ENCODE measurements at regions not wholly inside any gene's neighbourhood (a gene's known extent, or its start where the extent isn't known, plus 50 kb on each side); places are given as distances from the start of the nearest gene placed in this dataset.
"Not testable (repeated sequence)": the region's sequence is repeated elsewhere in the genome, so short reads cannot be mapped to it uniquely, and the experiment has no call there.

- H3K4me3 ChIP-seq; intact Hi-C loops (cut with DNase I); H3K9me3 ChIP-seq; H3K27ac ChIP-seq; H3K27me3 ChIP-seq; H3K4me1 ChIP-seq; DNase-seq; H3K36me3 ChIP-seq: not testable (repeated sequence)
- peak; percentile 34 for ATAC-seq
Measured at GRCh38 chr2:87956613-87957012, 59.7 kb downstream of the RNU2-63P start.

GRCh38 chr2:87949008-87949407 lies 67.3 kb downstream of the RNU2-63P start:
- H3K4me3 ChIP-seq, result not testable (repeated sequence)

DNA sequence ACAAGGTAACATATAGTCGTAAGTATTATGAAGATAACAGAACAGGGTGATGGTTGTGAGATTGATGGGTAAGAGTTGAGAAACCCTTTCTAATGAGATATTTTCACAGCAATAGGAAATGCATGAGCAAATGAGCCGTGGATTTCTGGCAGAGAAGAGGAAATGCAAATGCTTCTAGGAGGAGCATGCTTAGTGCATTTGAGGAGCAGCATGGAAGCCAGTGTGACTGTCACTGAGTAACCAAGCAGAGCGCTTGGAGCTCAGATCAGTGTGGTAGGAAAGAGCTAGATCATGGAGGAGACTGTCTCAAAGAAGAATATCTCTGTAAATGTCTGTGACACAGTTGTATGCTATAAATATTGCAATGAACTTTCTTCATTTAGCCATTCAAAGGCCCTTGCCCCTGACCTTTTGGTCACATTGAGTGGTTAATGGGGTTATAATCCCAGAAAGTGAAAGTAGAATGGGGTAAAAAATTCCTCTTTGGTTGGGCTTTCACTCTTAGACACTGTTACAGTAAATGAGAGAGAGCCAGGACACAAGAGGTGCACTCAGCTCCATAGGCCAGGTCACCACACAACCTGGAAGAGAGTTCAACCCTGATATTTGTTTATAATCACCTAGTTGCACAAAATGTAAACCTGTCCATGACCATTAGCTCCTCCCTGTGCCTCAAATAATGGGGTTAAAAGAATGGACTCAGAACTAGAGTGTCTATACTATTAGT lies 69.5 kb downstream of the RNU2-63P start:
- DNase-seq; H3K36me3 ChIP-seq; ATAC-seq; H3K27me3 ChIP-seq; H3K9me3 ChIP-seq; H3K4me1 ChIP-seq; H3K27ac ChIP-seq; intact Hi-C loops (cut with DNase I); H3K4me3 ChIP-seq: not testable (repeated sequence)

More at GRCh38 chr2:87949008-87949407, 67.3 kb downstream of the RNU2-63P start:
- H3K36me3 ChIP-seq; H3K9me3 ChIP-seq; H3K27me3 ChIP-seq; DNase-seq; H3K4me1 ChIP-seq; ATAC-seq; H3K27ac ChIP-seq; intact Hi-C loops (cut with DNase I): not testable (repeated sequence)

DNA sequence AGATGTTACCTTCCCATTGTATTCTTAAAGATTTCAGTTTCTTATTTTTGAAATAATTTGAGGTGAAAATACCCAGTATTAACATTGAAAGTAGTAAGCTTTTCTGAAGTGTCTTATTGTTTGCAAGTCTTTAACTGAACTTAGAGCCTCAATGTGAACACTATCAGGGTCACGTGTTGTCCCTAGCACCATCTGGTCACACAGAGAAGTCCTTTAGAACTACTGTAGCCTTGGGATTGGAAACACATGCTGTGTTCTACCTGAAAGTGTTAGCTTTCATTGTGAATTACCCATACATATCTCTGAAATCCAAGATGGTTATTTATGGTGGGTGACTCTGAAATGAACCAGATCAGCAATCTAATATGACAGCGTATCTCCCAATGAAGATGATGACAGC lies 77.0 kb downstream of the RNU2-63P start:
- H3K4me3 ChIP-seq; H3K27me3 ChIP-seq; H3K36me3 ChIP-seq; ATAC-seq; H3K4me1 ChIP-seq; DNase-seq; H3K9me3 ChIP-seq; intact Hi-C loops (cut with DNase I); H3K27ac ChIP-seq: not testable (repeated sequence)

DNA sequence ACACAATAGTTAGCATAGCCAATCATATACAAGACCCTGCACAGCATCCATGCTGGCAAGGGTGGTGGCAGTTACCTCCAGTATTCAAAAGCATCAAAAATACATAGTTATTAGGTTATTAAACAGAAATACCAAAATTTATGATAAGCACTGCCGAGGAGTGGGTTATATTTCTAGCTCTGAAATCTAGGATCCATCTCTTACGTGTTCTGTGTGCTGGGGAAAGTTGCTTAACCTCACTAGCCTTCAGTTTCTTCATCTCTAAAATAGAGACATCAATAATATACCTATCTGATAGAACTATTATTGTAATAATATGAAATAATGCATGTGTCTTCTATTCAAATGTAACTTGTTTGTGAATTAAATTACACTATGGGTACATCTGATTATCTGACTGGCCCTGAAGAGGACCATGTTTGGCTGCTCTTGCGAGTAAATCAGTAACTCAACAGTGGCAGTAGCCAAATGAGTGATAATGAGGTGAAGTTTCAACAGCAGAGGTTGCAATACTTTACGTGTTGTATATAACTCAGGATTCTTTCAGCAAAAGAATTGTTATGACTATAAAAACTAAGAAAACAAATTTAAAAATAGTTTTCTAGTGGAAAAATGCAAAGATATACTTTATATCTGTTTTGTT lies 93.5 kb upstream of the RGPD2 start:
- H3K4me1 ChIP-seq; intact Hi-C loops (cut with DNase I); H3K4me3 ChIP-seq; H3K27ac ChIP-seq; H3K9me3 ChIP-seq; ATAC-seq; DNase-seq; H3K36me3 ChIP-seq; H3K27me3 ChIP-seq: not testable (repeated sequence)

- H3K27ac ChIP-seq; H3K27me3 ChIP-seq; DNase-seq; H3K4me3 ChIP-seq; H3K36me3 ChIP-seq; H3K4me1 ChIP-seq; intact Hi-C loops (cut with DNase I); H3K9me3 ChIP-seq; ATAC-seq: not testable (repeated sequence)
Measured at GRCh38 chr2:87917194-87917593, 91.6 kb upstream of the RGPD2 start.

DNA sequence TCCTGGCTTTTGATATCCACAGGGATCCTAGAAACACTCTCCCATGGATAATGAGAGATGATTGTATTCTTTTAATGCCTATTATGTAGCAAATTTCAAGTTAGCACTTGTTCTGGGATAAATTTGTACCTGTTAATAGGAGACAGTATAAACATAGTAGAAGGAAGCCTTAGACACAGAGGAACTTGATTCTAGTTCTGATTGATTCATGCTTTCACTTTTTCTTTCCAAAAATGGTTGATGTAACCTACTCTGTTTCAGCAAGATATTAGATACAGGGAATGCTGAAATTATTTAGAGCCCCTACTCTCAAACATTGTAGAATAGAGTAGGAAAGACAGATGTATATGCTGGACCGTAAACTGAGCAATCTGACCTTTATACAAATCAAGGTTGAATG lies 85.3 kb upstream of the RGPD2 start:
- DNase-seq, H3K36me3 ChIP-seq: not testable (repeated sequence)

GRCh38 chr2:87909042-87909441 lies 83.4 kb upstream of the RGPD2 start:
- H3K27me3 ChIP-seq; intact Hi-C loops (cut with DNase I); H3K9me3 ChIP-seq; H3K4me1 ChIP-seq; ATAC-seq; H3K4me3 ChIP-seq; DNase-seq; H3K36me3 ChIP-seq; H3K27ac ChIP-seq: not testable (repeated sequence)

More for the DNA sequence above, 85.3 kb upstream of the RGPD2 start:
- intact Hi-C loops (cut with DNase I); H3K9me3 ChIP-seq; ATAC-seq; H3K4me3 ChIP-seq; H3K4me1 ChIP-seq; H3K27me3 ChIP-seq; H3K27ac ChIP-seq: not testable (repeated sequence)

- H3K36me3 ChIP-seq; H3K27ac ChIP-seq; H3K4me3 ChIP-seq; intact Hi-C loops (cut with DNase I); H3K4me1 ChIP-seq; H3K9me3 ChIP-seq; DNase-seq; H3K27me3 ChIP-seq; ATAC-seq: not testable (repeated sequence)
Measured at GRCh38 chr2:87907556-87908099, 82.0 kb upstream of the RGPD2 start.

DNA sequence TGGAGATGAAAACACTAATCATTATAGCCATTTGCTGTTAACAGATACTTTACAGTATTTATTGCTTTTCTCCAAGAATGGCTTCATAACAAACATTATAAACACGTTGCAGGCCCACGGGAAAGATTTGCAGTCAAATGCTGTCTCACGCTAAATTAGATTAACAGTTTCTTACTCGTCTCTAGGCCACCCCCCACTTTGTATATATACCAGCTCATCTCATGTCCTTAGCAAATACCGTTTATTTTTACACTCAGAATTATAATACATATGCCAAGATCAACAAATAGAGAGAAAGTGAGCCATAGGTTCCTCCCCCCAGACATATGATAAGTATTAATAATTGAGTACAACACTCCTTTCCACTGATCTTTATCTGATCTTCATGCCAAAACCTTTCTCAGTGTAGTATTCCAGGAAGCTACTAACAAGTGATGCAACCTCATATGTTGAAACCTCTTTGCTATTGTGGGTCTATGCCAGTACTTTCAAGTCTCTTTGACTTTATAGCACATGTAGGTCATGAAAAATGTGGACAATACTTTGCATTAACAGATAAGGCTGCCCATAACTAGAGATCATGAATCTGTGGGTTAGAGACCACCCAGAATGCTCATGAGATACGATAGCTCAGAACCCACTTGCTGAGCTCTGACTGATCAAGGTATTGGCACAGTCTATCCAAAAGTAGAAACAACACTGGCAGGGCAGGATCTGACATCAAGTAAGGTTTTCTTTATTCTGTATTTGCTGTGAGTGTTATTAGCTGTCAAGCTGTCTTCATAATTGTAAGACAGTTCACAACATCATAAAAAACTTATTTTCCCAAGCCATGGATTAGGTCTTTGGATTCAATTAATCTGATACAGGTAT lies 77.9 kb upstream of the RGPD2 start:
- intact Hi-C loops (cut with DNase I); H3K27me3 ChIP-seq; H3K4me3 ChIP-seq; H3K4me1 ChIP-seq; H3K9me3 ChIP-seq; H3K36me3 ChIP-seq; H3K27ac ChIP-seq: not testable (repeated sequence)
- peak; percentile 31 for ATAC-seq
- DNase-seq, result peak in 2 of 4 donors; percentile 1 to 3

GRCh38 chr2:87883659-87884058 lies 58.1 kb upstream of the RGPD2 start:
- H3K4me1 ChIP-seq; DNase-seq; H3K9me3 ChIP-seq; H3K36me3 ChIP-seq; H3K27ac ChIP-seq; H3K27me3 ChIP-seq; intact Hi-C loops (cut with DNase I); ATAC-seq; H3K4me3 ChIP-seq: not testable (repeated sequence)

Data from left lung (tissue), 4 donors.